GM23338 (cell line): ENCODE measurements at regions not wholly inside any gene's neighbourhood (a gene's known extent, or its start where the extent isn't known, plus 50 kb on each side); places are given as distances from the start of the nearest gene placed in this dataset.

Experiments used
- CREB1 ChIP-seq: fragments of 250-450 bp; sonication (Bioruptor Pico); IDR thresholded peaks from 2 replicates; pipeline ENCODE4 v1.5.0; 2020; ENCODE audit warnings: low read depth, mild to moderate bottlenecking, moderate library complexity
- CTCF ChIP-seq, 2 experiments: fragments of 200-600 bp in 1 of 2; sonication (generic) in 1 of 2; conservative IDR thresholded peaks; 2 replicates each; pipeline versions ENCODE4 v1.5.1 to v1.6.1; 2016 to 2017; ENCODE audit warnings: antibody characterized with exemption in 2 of 2, low read depth in 2 of 2, mild to moderate bottlenecking in 2 of 2, moderate library complexity in 1 of 2
- EZH2 ChIP-seq: fragments of 200-600 bp; sonication (generic); IDR thresholded peaks from one replicate; pipeline ENCODE4 v1.8.0; 2017; ENCODE audit warnings: antibody characterized with exemption, mild to moderate bottlenecking, low read depth; ENCODE audit not compliant: unreplicated experiment
- EZH2phosphoT487 ChIP-seq: fragments of 200-600 bp; sonication (generic); IDR thresholded peaks from one replicate; pipeline ENCODE4 v1.8.1; 2018; ENCODE audit warnings: antibody characterized with exemption; ENCODE audit not compliant: unreplicated experiment
- JUNB ChIP-seq: IDR thresholded peaks from one replicate; pipeline ENCODE4 v1.6.1; 2016; ENCODE audit warnings: antibody characterized with exemption; ENCODE audit not compliant: unreplicated experiment
- NANOG ChIP-seq: IDR thresholded peaks from 2 replicates; pipeline ENCODE4 v1.6.1; 2016; ENCODE audit warnings: antibody characterized with exemption, borderline replicate concordance
- POLR2AphosphoS5 ChIP-seq: IDR thresholded peaks from 2 replicates; pipeline ENCODE4 v1.6.1; 2016; ENCODE audit warnings: antibody characterized with exemption, low read depth
- STAT1 ChIP-seq: IDR thresholded peaks from one replicate; pipeline ENCODE4 v1.6.1; 2016; ENCODE audit warnings: antibody characterized with exemption; ENCODE audit not compliant: unreplicated experiment
- ZNF114 ChIP-seq: fragments of 250-450 bp; sonication (Bioruptor Pico); IDR thresholded peaks from 2 replicates; pipeline ENCODE4 v1.5.0; 2020; ENCODE audit warnings: mild to moderate bottlenecking, moderate library complexity
- ZNF331 ChIP-seq: fragments of 250-450 bp; sonication (Bioruptor Pico); IDR thresholded peaks from 2 replicates; pipeline ENCODE4 v1.5.0; 2020; ENCODE audit warnings: low read depth, mild to moderate bottlenecking, moderate library complexity
- TF ChIP-seq, protein P1 (sequence below): IDR thresholded peaks from 2 replicates; pipeline ENCODE4 v1.6.1; 2016; ENCODE audit warnings: antibody characterized with exemption
- TF ChIP-seq, protein P2 (sequence below): IDR thresholded peaks from one replicate; pipeline ENCODE4 v1.6.1; 2018; ENCODE audit warnings: antibody characterized with exemption; ENCODE audit not compliant: unreplicated experiment
- TF ChIP-seq, protein P3 (sequence below): fragments of 250-450 bp; sonication (Bioruptor Pico); IDR thresholded peaks from 2 replicates; pipeline ENCODE4 v1.5.0; 2020; ENCODE audit warnings: mild to moderate bottlenecking, moderate library complexity

DNA sequence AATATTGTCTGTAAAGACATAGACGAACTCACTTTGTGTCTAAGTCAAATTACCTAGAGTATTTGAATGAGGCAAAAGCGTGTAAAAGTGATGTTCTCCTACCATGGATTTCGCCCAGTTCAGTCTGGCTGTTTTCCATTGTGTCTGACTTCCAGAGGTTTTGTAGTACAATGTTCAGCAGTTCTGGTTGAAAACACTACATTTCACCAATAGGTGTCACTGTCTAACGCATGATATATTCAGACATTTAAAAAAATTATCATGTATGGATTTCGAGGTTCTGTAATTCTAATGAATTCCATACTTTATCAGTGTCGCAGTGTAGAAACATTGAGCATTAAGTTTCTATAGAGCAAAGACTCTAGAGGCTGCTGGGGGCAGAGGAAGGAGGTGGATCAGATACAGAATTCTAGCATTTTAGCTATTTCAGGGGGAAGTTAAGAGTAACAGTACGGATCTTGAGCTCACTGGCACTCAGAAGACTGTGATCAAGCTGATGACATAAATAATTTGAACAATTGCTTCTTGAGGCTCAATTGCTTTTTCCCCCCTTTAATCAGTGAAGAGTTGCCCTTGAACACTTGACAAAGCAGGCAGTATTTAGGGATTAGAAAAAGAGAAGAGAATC, 196.9 kb upstream of the RHOBTB1 start:
- no peak for TF ChIP-seq POLR2AphosphoS5
- peak; percentile 60 to 75 for TF ChIP-seq CTCF (conservative IDR thresholded peaks at IDR 0.05; ENCODE audit: low read depth in 2 of 2)
- TF ChIP-seq EZH2phosphoT487: no peak
- TF ChIP-seq EZH2: no peak
- TF ChIP-seq CREB1: no peak
- TF ChIP-seq, protein P1, sequence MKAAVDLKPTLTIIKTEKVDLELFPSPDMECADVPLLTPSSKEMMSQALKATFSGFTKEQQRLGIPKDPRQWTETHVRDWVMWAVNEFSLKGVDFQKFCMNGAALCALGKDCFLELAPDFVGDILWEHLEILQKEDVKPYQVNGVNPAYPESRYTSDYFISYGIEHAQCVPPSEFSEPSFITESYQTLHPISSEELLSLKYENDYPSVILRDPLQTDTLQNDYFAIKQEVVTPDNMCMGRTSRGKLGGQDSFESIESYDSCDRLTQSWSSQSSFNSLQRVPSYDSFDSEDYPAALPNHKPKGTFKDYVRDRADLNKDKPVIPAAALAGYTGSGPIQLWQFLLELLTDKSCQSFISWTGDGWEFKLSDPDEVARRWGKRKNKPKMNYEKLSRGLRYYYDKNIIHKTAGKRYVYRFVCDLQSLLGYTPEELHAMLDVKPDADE: no peak
- TF ChIP-seq ZNF331 (CRISPR knock-in tag): no peak
- TF ChIP-seq, protein P2, sequence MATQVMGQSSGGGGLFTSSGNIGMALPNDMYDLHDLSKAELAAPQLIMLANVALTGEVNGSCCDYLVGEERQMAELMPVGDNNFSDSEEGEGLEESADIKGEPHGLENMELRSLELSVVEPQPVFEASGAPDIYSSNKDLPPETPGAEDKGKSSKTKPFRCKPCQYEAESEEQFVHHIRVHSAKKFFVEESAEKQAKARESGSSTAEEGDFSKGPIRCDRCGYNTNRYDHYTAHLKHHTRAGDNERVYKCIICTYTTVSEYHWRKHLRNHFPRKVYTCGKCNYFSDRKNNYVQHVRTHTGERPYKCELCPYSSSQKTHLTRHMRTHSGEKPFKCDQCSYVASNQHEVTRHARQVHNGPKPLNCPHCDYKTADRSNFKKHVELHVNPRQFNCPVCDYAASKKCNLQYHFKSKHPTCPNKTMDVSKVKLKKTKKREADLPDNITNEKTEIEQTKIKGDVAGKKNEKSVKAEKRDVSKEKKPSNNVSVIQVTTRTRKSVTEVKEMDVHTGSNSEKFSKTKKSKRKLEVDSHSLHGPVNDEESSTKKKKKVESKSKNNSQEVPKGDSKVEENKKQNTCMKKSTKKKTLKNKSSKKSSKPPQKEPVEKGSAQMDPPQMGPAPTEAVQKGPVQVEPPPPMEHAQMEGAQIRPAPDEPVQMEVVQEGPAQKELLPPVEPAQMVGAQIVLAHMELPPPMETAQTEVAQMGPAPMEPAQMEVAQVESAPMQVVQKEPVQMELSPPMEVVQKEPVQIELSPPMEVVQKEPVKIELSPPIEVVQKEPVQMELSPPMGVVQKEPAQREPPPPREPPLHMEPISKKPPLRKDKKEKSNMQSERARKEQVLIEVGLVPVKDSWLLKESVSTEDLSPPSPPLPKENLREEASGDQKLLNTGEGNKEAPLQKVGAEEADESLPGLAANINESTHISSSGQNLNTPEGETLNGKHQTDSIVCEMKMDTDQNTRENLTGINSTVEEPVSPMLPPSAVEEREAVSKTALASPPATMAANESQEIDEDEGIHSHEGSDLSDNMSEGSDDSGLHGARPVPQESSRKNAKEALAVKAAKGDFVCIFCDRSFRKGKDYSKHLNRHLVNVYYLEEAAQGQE: no peak
- TF ChIP-seq ZNF114 (CRISPR knock-in tag): no peak
- TF ChIP-seq, protein P3, sequence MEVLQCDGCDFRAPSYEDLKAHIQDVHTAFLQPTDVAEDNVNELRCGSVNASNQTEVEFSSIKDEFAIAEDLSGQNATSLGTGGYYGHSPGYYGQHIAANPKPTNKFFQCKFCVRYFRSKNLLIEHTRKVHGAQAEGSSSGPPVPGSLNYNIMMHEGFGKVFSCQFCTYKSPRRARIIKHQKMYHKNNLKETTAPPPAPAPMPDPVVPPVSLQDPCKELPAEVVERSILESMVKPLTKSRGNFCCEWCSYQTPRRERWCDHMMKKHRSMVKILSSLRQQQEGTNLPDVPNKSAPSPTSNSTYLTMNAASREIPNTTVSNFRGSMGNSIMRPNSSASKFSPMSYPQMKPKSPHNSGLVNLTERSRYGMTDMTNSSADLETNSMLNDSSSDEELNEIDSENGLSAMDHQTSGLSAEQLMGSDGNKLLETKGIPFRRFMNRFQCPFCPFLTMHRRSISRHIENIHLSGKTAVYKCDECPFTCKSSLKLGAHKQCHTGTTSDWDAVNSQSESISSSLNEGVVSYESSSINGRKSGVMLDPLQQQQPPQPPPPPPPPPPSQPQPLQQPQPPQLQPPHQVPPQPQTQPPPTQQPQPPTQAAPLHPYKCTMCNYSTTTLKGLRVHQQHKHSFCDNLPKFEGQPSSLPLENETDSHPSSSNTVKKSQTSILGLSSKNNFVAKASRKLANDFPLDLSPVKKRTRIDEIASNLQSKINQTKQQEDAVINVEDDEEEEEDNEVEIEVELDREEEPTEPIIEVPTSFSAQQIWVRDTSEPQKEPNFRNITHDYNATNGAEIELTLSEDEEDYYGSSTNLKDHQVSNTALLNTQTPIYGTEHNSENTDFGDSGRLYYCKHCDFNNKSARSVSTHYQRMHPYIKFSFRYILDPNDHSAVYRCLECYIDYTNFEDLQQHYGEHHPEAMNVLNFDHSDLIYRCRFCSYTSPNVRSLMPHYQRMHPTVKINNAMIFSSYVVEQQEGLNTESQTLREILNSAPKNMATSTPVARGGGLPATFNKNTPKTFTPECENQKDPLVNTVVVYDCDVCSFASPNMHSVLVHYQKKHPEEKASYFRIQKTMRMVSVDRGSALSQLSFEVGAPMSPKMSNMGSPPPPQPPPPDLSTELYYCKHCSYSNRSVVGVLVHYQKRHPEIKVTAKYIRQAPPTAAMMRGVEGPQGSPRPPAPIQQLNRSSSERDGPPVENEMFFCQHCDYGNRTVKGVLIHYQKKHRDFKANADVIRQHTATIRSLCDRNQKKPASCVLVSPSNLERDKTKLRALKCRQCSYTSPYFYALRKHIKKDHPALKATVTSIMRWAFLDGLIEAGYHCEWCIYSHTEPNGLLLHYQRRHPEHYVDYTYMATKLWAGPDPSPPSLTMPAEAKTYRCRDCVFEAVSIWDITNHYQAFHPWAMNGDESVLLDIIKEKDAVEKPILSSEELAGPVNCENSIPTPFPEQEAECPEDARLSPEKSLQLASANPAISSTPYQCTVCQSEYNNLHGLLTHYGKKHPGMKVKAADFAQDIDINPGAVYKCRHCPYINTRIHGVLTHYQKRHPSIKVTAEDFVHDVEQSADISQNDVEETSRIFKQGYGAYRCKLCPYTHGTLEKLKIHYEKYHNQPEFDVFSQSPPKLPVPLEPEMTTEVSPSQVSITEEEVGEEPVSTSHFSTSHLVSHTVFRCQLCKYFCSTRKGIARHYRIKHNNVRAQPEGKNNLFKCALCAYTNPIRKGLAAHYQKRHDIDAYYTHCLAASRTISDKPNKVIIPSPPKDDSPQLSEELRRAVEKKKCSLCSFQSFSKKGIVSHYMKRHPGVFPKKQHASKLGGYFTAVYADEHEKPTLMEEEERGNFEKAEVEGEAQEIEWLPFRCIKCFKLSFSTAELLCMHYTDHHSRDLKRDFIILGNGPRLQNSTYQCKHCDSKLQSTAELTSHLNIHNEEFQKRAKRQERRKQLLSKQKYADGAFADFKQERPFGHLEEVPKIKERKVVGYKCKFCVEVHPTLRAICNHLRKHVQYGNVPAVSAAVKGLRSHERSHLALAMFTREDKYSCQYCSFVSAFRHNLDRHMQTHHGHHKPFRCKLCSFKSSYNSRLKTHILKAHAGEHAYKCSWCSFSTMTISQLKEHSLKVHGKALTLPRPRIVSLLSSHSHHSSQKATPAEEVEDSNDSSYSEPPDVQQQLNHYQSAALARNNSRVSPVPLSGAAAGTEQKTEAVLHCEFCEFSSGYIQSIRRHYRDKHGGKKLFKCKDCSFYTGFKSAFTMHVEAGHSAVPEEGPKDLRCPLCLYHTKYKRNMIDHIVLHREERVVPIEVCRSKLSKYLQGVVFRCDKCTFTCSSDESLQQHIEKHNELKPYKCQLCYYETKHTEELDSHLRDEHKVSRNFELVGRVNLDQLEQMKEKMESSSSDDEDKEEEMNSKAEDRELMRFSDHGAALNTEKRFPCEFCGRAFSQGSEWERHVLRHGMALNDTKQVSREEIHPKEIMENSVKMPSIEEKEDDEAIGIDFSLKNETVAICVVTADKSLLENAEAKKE (CRISPR knock-in tag): no peak
- no peak for TF ChIP-seq JUNB
- TF ChIP-seq NANOG: no peak
- no peak for TF ChIP-seq STAT1
